SK-N-SH (cell line): ENCODE measurements at regions not wholly inside any gene's neighbourhood (a gene's known extent, or its start where the extent isn't known, plus 50 kb on each side); places are given as distances from the start of the nearest gene placed in this dataset.
"Not testable (repeated sequence)": the region's sequence is repeated elsewhere in the genome, so short reads cannot be mapped to it uniquely, and the experiment has no call there.

Source experiments
- CHD2 ChIP-seq: fragments of 150-350 bp; IDR thresholded peaks from 2 replicates; pipeline ENCODE4 v1.6.1; 2018; ENCODE audit warnings: low read length; ENCODE audit not compliant: partially characterized antibody
- EP300 ChIP-seq, 2 experiments: IDR thresholded peaks; 2 replicates each; pipeline versions ENCODE4 v1.4.0 to v1.6.1; 2012; ENCODE audit warnings: borderline replicate concordance in 1 of 2, low read depth in 1 of 2, low read length in 1 of 2
- EZH2phosphoT487 ChIP-seq: fragments of 200-600 bp; sonication (generic); IDR thresholded peaks from 2 replicates; pipeline ENCODE4 v1.6.1; 2017; ENCODE audit warnings: low read depth, mixed run types, mild to moderate bottlenecking, antibody characterized with exemption, moderate library complexity, borderline replicate concordance
- FOXM1 ChIP-seq: IDR thresholded peaks from 2 replicates; pipeline ENCODE4 v1.4.0; 2012; ENCODE audit warnings: low read depth, mild to moderate bottlenecking
- GABPA ChIP-seq: IDR thresholded peaks from 2 replicates; pipeline ENCODE4 v1.4.0; 2012; ENCODE audit warnings: low read depth, mild to moderate bottlenecking
- POLR2AphosphoS5 ChIP-seq: IDR thresholded peaks from 2 replicates; pipeline ENCODE4 v1.6.1; 2012; ENCODE audit warnings: low read depth, low read length
- RFX5 ChIP-seq: IDR thresholded peaks from 2 replicates; pipeline ENCODE4 v1.6.1; 2012; ENCODE audit warnings: mild to moderate bottlenecking, improper control_type of control experiment, low read length
- TAF1 ChIP-seq: IDR thresholded peaks from 2 replicates; pipeline ENCODE4 v1.6.1; 2012; ENCODE audit warnings: low read depth, mild to moderate bottlenecking, low read length, moderate library complexity, borderline replicate concordance
- TF ChIP-seq, protein P1 (sequence below): fragments of 200-600 bp; sonication (generic); IDR thresholded peaks from 2 replicates; pipeline ENCODE4 v1.6.1; 2017; ENCODE audit warnings: antibody characterized with exemption, mild to moderate bottlenecking, moderate library complexity

- not testable (repeated sequence) for TF ChIP-seq TAF1; CHD2; POLR2AphosphoS5; FOXM1; RFX5; EP300 (IDR thresholded peaks at IDR 0.05; ENCODE audit: borderline replicate concordance in 1 of 2, low read depth in 1 of 2, low read length in 1 of 2); EZH2phosphoT487; GABPA
- TF ChIP-seq, protein P1, sequence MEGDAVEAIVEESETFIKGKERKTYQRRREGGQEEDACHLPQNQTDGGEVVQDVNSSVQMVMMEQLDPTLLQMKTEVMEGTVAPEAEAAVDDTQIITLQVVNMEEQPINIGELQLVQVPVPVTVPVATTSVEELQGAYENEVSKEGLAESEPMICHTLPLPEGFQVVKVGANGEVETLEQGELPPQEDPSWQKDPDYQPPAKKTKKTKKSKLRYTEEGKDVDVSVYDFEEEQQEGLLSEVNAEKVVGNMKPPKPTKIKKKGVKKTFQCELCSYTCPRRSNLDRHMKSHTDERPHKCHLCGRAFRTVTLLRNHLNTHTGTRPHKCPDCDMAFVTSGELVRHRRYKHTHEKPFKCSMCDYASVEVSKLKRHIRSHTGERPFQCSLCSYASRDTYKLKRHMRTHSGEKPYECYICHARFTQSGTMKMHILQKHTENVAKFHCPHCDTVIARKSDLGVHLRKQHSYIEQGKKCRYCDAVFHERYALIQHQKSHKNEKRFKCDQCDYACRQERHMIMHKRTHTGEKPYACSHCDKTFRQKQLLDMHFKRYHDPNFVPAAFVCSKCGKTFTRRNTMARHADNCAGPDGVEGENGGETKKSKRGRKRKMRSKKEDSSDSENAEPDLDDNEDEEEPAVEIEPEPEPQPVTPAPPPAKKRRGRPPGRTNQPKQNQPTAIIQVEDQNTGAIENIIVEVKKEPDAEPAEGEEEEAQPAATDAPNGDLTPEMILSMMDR: not testable (repeated sequence)
Measured at GRCh38 chr1:99444211-99444927, 180.1 kb downstream of the PLPPR4 start.
